NCI-H2107 treated with DMSO at 0.1 percent for 48 hours (cell line): ENCODE measurements at regions not wholly inside any gene's neighbourhood (a gene's known extent, or its start where the extent isn't known, plus 50 kb on each side); places are given as distances from the start of the nearest gene placed in this dataset.

Source experiments
- DNase-seq: peaks from one replicate; lab custom pipeline; 2025; ENCODE audit not compliant: unreplicated experiment; lab: John Stamatoyannopoulos, UW

DNA sequence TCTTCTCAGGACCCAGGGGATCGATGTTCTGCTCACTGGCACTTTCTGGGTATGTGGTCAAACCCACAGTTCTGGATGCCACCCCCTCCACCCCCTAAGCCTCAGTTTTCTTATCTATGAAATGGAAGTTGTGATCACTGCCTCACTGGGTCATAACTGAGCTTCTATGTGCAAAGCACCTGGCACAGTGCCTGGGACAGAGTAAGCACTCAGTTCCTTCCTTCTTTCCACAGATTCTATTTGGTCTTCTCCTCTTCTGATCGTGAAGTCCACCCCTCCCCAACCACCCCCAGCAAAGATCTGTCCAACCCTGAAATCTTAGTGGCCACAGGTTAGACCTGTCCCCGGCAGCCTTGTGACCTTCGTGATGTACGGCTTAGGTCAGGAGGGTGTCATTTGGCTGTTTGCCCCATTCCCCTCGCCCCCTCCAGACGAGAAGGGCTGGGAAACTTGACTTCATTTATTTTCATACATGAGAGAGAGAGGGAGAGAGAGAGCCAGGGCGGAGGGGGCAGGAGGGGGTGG is 181.4 kb downstream of the FGF18 start:
- no peak for DNase-seq

DNA sequence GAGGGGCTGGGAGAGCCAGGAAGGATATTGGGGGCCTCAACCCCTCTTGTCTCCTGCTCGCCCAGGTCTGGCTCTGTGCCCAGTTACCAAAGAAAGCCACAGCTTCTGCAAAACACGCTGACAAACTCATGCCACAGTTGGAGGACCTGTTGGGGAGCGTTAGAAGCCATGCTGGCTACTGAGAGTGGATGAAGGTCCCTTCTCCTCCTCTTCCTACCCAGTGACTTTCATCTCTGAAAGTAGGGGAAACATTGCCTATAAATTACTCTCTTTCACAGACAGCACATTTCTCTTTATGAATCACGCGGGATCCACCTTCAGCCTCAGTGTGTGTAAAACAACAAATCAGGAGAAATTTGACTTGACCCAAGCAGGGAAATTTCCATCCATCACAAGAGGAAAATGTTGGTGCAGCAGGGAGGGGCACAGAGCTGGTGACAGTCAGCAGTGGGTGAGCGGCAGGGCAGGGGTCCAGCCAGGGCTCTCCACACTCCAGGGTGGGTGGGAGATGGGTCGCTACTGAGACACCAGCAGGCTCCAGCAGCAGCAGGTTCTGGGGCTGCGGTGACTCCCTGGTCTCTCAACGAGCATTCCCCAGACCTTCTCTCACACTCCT is 181.9 kb downstream of the FGF18 start:
- no peak for DNase-seq

GRCh38 chr5:171603591-171603990 is 182.0 kb upstream of the SMIM23 start:
- DNase-seq, result no peak

DNA sequence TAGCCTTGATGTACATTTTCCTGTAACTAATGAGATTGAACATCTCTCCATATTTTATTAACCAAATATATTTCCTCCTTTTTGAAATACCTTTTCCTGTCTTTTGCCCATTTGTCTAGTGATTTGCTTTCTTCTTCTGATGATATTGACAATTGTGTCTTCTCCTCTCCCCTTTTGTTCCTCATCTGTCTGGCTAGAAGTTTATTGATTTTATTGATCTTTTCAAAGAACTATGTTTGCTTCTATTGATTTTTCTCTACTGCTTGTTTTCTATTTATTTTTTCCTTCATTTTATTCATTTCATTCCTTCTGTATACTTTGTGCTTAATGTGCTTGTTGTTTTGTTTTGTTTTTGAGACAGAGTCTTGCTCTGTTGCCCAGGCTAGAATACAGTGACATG is 181.4 kb upstream of the SMIM23 start:
- DNase-seq, result no peak

GRCh38 chr5:171606414-171607024 is 179.1 kb upstream of the SMIM23 start:
- DNase-seq, result no peak

GRCh38 chr5:171607863-171608262 is 177.8 kb upstream of the SMIM23 start:
- DNase-seq, result no peak

- DNase-seq, result no peak
Measured at GRCh38 chr5:171609806-171610452, 175.7 kb upstream of the SMIM23 start.

DNA sequence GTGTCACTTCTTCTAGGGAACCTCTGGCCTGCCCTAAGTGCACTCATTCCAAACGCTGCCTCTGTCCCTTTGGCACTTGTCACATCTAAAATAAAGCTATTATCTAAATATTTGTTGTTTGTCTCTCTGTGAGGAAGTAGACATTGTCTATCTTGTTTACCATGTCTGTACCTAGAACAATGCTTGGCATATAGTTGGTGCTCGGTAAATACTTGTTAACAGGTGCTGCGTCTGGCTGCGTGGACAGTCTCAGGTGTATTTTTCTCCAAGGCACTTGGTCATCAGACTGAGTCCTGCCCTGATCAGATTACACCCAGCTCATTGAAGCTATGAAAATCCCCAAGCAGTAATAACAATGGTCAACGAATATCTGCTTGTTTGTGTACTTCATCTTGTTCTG is 174.9 kb upstream of the SMIM23 start:
- no peak for DNase-seq

GRCh38 chr5:171612749-171613148 is 172.9 kb upstream of the SMIM23 start:
- no peak for DNase-seq

DNA sequence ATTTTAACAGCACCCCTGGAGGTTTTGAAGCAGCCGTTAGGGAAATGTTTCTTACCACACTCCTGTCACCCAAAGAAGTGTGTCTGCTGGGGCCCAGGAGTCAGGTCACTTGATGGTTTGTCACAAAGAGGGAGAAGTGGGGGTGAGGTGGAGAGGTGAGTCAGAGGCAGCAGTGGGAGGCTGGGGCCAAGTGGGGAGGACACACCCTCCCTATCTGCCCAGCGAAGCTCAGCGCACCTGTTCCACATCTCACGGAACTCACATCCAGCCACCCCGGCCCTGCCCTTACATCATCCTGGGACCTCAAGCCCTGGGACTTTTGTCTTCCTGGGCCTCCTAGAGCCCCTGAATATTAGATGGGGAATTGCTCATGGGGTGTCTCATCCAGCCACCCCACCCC is 171.1 kb upstream of the SMIM23 start:
- DNase-seq, result no peak

GRCh38 chr5:171614971-171615653 is 170.5 kb upstream of the SMIM23 start:
- no peak for DNase-seq

DNA sequence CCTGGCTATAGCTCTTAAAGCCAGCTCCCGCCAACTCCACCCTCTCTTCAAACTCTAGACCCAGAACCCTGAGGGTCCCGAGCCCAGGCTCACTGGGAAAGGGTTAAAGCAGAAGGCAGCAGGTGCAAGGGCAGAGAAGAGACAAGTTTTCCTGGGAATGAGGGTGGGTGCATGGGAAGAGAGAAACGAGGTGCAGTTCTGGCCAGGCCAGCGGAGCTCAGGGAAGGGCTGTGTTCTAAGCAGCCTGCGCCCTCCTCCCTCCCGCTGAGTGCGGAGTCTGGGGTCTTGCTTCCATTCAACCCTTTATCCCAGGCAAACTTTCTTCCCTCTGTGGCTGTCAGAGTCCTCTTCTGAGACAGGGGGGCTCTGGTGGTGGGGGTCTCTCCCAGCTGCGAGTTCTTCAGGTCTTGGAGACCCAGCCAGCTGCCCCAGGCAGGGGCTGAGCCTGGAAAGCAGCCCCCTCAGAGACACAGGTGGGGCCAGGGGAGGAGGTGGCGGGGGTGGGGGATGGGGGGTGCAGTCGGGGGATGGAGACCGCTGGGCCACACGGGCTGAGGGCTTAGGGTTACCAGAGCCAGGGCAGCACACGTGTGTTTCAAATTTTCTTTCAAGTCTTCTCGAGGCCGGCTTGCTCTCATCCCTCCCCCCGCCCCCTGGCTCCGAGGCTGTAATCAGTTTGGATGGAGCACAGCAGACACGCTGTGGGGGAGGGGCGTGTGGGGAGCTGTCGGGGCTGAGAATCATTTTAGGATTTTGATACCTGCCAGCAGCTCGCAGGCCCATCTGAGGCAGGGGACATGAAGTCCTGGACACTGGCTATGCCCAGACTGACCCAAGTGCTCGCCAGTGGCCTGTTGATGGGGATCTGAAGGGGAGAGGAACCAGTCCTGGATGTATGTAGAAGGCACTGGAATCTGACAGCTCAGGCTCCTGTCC is 169.6 kb upstream of the SMIM23 start:
- no peak for DNase-seq

GRCh38 chr5:171617266-171617665 is 168.4 kb upstream of the SMIM23 start:
- DNase-seq, result no peak

DNA sequence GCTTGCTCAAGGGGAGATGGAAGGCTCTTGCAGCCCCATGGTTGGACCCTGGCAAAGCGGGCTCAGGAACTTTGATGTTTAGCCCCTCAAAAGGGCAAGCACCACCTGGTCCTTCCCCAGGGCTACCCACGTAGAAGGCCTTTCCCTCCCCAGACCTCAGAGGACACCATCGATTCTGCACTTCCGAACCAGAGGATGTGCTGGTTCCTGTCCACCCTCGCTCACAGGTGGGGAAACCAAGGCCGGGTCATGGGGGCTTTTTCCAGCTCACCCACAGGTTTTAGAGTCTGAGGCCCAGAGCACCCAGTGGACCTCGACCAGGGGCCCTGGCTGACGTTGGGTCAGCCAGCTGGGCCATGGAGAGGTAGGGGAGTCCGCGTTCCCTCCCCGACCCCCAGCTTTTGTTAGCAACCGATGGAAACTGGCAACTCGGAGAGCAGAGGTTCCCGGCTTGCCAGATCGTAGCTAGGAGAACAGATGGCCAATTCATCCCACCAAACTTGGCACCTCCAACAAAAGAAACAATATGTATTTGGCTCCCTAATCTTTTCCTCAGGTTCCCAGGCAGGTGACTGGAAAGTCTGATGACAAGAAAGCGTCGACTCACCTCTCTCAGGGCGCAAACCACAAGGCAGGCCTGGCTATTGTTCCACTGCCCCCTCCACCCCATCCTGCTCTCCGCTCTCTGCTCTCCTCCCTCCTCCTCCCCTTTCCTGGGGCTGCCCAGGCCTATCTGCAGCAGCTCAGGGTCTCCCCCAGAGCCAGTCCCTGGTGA is 167.6 kb upstream of the SMIM23 start:
- no peak for DNase-seq

DNA sequence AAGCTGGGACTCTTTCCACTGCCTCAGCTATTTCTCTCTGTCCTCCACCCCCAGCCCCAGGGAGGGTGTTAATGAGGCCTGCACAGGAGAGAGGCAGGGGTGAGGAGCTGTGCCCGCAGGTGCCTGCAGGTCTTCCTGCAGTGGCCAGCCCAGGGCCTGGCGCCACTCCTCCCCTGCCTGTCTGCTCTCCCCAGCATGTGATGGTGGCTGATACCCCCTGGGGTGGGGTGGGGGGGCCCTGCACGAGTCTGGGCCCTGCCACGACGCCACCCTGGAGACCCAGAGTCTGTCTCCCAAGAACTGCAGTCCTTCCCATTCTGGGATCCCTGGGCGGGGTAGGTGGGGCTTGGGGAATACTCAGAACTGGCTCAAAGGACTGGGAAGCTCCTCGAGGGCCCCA is 166.4 kb upstream of the SMIM23 start:
- no peak for DNase-seq

- DNase-seq, result no peak
Measured at GRCh38 chr5:171619744-171620143, 165.9 kb upstream of the SMIM23 start.

- DNase-seq, result no peak
Measured at GRCh38 chr5:171622010-171622409, 163.6 kb upstream of the SMIM23 start.

GRCh38 chr5:171623107-171623506 is 162.5 kb upstream of the SMIM23 start:
- DNase-seq, result no peak

DNA sequence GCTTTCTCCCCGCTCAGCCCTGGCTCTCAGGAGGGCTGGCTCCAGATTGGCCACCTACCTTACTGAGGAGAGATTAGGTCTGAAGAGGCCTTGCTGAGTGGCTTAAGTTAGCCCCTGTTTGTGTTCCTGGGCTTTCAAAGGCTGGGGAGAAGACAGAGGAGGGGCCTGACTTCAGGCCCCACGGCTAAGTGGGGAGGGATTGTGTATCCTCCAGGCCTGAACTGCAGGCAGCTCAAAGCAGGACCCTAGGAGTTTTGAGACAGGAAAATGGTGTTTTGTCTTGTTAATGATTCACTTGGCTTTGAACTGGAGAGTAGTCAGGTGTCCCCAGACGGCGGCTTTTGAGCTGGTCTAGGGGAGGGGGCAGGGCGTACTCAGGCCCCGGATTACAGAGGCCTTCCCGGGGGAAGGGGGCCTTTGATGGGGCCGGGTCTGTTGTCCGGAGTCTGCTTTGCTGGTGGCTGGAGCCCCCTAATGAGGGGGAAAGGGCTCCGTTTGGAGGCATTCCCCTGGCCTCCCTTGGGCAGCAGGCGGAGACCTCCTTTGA is 162.0 kb upstream of the SMIM23 start:
- no peak for DNase-seq

DNA sequence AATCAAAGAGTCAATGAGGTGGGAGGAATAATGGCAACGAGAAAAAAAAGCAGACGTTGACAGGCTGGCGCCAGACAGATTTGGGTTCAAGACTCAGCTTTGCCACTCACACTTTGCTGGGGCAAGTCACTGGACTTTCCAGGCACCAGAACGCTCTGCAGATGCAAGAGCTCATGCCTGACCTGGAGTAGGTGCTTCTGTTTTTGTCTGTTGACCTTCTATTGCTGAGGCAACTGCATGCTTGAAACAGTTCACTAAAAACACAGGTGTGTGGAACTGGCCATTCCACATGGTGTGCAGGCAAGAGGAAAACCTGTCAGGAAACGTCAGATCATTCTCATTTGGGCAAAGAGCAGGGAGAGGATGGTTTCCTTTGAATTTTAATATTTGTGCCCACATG is 161.2 kb upstream of the SMIM23 start:
- DNase-seq, result no peak
